ENCODE measurements at regions not wholly inside any gene's neighbourhood (a gene's known extent, or its start where the extent isn't known, plus 50 kb on each side); places are given as distances from the start of the nearest gene placed in this dataset.

DNA sequence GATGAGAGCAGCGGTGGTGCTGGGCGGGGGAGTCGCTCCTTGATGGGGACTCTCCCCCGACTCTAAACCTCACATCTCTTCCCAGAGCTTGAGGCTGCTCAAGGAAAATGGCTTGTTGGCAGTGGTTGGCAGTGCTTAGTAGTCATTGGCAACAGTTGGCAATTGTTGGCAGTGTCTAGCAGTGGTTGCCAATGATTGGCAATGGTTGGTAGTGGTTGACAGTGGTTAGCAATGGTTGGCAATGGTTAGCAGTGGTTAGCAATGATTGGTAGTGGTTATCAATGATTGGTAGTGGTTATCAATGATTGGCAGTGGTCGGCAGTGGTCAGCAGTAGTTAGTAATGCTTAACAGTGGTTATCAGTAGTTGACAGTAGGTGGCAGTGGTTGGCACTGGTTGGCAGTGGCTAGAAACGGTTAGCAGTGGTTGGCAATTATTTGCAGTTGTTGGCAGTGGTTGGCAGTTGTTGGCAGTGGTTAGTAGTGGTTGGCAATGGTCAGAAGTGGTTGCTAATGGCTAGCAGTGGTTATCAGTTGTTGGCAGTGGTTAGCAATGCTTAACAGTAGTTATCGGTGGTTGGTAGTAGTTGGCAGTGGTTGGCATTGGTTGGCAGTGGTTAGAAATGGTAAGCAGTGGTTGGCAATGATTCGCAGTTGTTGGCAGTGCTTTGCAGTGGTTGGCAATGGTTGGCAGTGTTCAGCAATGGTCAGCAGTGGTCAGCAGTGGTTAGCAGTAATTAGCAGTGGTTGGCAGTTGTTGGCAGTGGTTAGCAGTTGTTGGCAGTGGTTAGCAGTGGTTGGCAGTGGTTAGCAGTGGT, 85.4 kb upstream of the OTOS start:
- TF ChIP-seq EZH2phosphoT487 (IDR thresholded peaks at IDR 0.05; ENCODE audit: borderline replicate concordance, low read length): no peak
- TF ChIP-seq, protein P1, sequence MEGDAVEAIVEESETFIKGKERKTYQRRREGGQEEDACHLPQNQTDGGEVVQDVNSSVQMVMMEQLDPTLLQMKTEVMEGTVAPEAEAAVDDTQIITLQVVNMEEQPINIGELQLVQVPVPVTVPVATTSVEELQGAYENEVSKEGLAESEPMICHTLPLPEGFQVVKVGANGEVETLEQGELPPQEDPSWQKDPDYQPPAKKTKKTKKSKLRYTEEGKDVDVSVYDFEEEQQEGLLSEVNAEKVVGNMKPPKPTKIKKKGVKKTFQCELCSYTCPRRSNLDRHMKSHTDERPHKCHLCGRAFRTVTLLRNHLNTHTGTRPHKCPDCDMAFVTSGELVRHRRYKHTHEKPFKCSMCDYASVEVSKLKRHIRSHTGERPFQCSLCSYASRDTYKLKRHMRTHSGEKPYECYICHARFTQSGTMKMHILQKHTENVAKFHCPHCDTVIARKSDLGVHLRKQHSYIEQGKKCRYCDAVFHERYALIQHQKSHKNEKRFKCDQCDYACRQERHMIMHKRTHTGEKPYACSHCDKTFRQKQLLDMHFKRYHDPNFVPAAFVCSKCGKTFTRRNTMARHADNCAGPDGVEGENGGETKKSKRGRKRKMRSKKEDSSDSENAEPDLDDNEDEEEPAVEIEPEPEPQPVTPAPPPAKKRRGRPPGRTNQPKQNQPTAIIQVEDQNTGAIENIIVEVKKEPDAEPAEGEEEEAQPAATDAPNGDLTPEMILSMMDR (IDR thresholded peaks at IDR 0.05; ENCODE audit: low read depth, low read length, poor library complexity, severe bottlenecking): peak; percentile 59

Data from DOHH2 (cell line).